ENCODE measurements at regions not wholly inside any gene's neighbourhood (a gene's known extent, or its start where the extent isn't known, plus 50 kb on each side); places are given as distances from the start of the nearest gene placed in this dataset.
"Not testable (repeated sequence)": the region's sequence is repeated elsewhere in the genome, so short reads cannot be mapped to it uniquely, and the experiment has no call there.

DNA sequence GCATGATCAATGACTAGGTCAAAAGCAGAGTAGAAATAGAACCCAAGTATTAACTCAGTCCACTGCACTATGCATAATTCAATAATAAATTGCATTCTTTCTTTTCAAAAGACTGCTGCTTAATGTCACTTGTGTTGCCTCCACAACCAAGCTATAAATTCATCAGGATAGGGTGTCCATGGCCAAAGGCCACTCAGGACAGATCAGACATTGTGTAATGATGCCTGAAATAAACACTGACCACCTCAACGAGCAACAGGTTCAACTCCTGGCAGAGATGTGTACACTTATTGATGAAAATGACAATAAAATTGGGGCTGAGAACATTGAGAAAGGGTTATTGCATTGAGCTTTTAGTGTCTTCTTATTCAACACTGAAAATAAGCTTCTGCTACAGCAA, 194.5 kb upstream of the SPOPL start:
- CTCF ChIA-PET, result interaction anchor here (0.7 kb wide), 1 partner anchor 355 kb away, joined by 3 read pairs; no protein-coding TSS in a partner anchor
- Histone ChIP-seq H4K20me1 (ENCODE audit: insufficient read depth) (no peaks in the 10 kb centered on the region), H3F3A (ENCODE audit: insufficient read depth, low read depth) (no peaks in the 10 kb centered on the region), H2AFZ (no peak overlapping the region), H3K4me2 (no peak overlapping the region), H3K27ac (no peak overlapping the region), H3K36me3 (ENCODE audit: low read depth) (no peaks in the 10 kb centered on the region), H3K4me3 (no peak overlapping the region), H3K79me2 (ENCODE audit: low read depth) (no peaks in the 10 kb centered on the region), H3K27me3 (ENCODE audit: insufficient read depth, low read depth) (no peaks in the 10 kb centered on the region), H3K9me2 (ENCODE audit: insufficient read depth) (no peaks in the 10 kb centered on the region; the same call in 1 of the 2 replicates), H3K4me1 (replicated peaks; ENCODE audit: insufficient read depth) (no peaks in the 10 kb centered on the region), H3K9me3 (ENCODE audit: insufficient read depth, low read depth) (no peaks in the 10 kb centered on the region)
- TF ChIP-seq EZH2 (IDR thresholded peaks at IDR 0.05; ENCODE audit: low read depth), result no peak
- TF ChIP-seq, protein P1, sequence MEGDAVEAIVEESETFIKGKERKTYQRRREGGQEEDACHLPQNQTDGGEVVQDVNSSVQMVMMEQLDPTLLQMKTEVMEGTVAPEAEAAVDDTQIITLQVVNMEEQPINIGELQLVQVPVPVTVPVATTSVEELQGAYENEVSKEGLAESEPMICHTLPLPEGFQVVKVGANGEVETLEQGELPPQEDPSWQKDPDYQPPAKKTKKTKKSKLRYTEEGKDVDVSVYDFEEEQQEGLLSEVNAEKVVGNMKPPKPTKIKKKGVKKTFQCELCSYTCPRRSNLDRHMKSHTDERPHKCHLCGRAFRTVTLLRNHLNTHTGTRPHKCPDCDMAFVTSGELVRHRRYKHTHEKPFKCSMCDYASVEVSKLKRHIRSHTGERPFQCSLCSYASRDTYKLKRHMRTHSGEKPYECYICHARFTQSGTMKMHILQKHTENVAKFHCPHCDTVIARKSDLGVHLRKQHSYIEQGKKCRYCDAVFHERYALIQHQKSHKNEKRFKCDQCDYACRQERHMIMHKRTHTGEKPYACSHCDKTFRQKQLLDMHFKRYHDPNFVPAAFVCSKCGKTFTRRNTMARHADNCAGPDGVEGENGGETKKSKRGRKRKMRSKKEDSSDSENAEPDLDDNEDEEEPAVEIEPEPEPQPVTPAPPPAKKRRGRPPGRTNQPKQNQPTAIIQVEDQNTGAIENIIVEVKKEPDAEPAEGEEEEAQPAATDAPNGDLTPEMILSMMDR (conservative IDR thresholded peaks at IDR 0.05), result no peak
- POLR2A ChIA-PET (ENCODE audit: unreplicated experiment), result no interaction called here
- no peak for DNase-seq
- intact Hi-C loops (cut with micrococcal nuclease; ENCODE audit: unreplicated experiment), result no loop called here
- BruUV-seq (replicated peaks), result no TSS peak

DNA sequence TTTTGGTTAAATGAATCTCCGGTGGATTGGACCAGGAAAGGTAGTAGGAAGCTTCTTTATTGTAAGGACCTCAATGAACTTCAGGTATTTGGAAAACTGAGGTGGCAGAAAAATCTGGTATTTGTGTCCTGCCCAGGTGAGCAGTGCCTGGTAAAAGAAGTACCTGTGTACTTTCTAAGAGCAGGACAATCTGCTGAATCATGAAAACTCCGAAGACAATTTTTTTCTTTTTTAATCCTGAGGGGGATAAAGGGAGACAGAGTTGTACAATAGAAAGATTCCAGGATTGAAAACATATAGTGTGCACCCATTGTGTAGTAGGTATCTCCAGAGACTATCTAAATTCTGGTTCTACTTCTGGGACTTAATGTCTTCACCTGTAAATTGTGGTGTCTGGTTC, 191.8 kb upstream of the SPOPL start:
- H3F3A ChIP-seq (ENCODE audit: insufficient read depth, low read depth), result no peaks in the 10 kb centered on the region
- no peaks in the 10 kb centered on the region for H3K36me3 ChIP-seq (ENCODE audit: low read depth)
- H2AFZ ChIP-seq, result no peak overlapping the region
- POLR2A ChIA-PET (ENCODE audit: unreplicated experiment), result interaction anchor here (0.6 kb wide), 1 partner anchor 236 kb away, joined by 8 read pairs; no protein-coding TSS in a partner anchor
- H3K27me3 ChIP-seq (ENCODE audit: insufficient read depth, low read depth), result no peaks in the 10 kb centered on the region
- DNase-seq, result no peak
- no peaks in the 10 kb centered on the region for H4K20me1 ChIP-seq (ENCODE audit: insufficient read depth)
- no peak for TF ChIP-seq EZH2 (IDR thresholded peaks at IDR 0.05; ENCODE audit: low read depth)
- TF ChIP-seq, protein P1 (conservative IDR thresholded peaks at IDR 0.05), result no peak
- H3K9me2 ChIP-seq (ENCODE audit: insufficient read depth), result no peaks in the 10 kb centered on the region; the same call in 1 of the 2 replicates
- H3K4me2 ChIP-seq, result no peak overlapping the region
- no peaks in the 10 kb centered on the region for H3K4me1 ChIP-seq (replicated peaks; ENCODE audit: insufficient read depth)
- intact Hi-C loops (cut with micrococcal nuclease; ENCODE audit: unreplicated experiment), result no loop called here
- H3K9me3 ChIP-seq (ENCODE audit: insufficient read depth, low read depth), result no peaks in the 10 kb centered on the region
- no peaks in the 10 kb centered on the region for H3K79me2 ChIP-seq (ENCODE audit: low read depth)
- no peak overlapping the region for H3K4me3 ChIP-seq
- H3K27ac ChIP-seq, result no peak overlapping the region
- CTCF ChIA-PET, result no interaction called here
- no TSS peak for BruUV-seq (replicated peaks)

DNA sequence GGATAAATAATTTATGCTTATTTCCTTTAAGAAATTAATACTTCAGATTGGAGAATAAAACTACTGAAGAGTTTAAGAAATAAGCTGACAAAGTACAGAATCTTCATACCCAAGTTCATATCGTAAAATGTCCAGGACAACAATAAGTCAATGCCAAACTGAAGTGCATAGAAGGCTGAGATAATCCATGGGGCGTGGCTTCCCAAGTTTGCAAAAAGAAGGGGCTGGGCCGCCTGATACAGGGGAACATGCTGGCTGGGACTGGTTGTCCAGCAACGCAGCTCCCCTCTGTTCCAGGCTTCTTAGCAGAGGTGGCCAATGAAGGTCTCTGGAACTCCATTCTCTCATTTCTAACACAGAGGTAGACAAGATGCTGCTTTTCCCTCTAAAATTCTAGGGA, 189.5 kb upstream of the SPOPL start:
- TF ChIP-seq EZH2 (IDR thresholded peaks at IDR 0.05; ENCODE audit: low read depth), result no peak
- TF ChIP-seq, protein P1 (conservative IDR thresholded peaks at IDR 0.05), result no peak
- ChIA-PET CTCF (no interaction called here), POLR2A (ENCODE audit: unreplicated experiment) (no interaction called here)
- no TSS peak for BruUV-seq (replicated peaks)
- H4K20me1 ChIP-seq (ENCODE audit: insufficient read depth), result no peaks in the 10 kb centered on the region
- H3K9me2 ChIP-seq (ENCODE audit: insufficient read depth), result no peaks in the 10 kb centered on the region; the same call in 1 of the 2 replicates
- H3K9me3 ChIP-seq (ENCODE audit: insufficient read depth, low read depth), result no peaks in the 10 kb centered on the region
- no peaks in the 10 kb centered on the region for H3F3A ChIP-seq (ENCODE audit: insufficient read depth, low read depth)
- H2AFZ ChIP-seq, result no peak overlapping the region
- no peak overlapping the region for H3K4me2 ChIP-seq
- no peak for DNase-seq
- no peaks in the 10 kb centered on the region for H3K36me3 ChIP-seq (ENCODE audit: low read depth)
- no peaks in the 10 kb centered on the region for H3K4me1 ChIP-seq (replicated peaks; ENCODE audit: insufficient read depth)
- intact Hi-C loops (cut with micrococcal nuclease; ENCODE audit: unreplicated experiment), result no loop called here
- H3K79me2 ChIP-seq (ENCODE audit: low read depth), result no peaks in the 10 kb centered on the region
- H3K27ac ChIP-seq, result no peak overlapping the region
- no peak overlapping the region for H3K4me3 ChIP-seq
- H3K27me3 ChIP-seq (ENCODE audit: insufficient read depth, low read depth), result no peaks in the 10 kb centered on the region

DNA sequence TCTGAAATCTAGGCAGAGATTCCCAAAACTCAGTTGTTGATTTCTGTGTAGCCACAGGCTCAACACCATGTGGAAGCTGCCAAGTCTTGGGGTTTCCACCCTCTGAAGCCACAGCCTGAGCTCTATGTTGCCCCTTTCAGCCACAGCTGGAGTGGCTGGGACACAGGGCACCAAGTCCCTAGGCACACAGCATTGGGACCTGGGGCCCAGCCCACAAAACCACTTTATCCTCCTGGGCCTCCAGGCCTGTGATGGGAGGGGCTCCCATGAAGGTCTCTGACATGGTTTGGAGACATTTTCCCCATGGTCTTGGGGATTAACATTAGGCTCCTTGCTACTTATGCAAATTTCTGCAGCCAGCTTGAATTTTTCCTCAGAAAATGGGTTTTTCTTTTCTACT, 186.0 kb upstream of the SPOPL start:
- POLR2A ChIA-PET (ENCODE audit: unreplicated experiment); H3K4me3 ChIP-seq; H3K27ac ChIP-seq: not testable (repeated sequence)

More for the DNA sequence above, 186.0 kb upstream of the SPOPL start:
- H3K9me2 ChIP-seq (ENCODE audit: insufficient read depth); H2AFZ ChIP-seq; H4K20me1 ChIP-seq (ENCODE audit: insufficient read depth); intact Hi-C loops (cut with micrococcal nuclease; ENCODE audit: unreplicated experiment); H3K4me2 ChIP-seq; H3K36me3 ChIP-seq (ENCODE audit: low read depth); H3K27me3 ChIP-seq (ENCODE audit: insufficient read depth, low read depth); H3K4me1 ChIP-seq (replicated peaks; ENCODE audit: insufficient read depth); BruUV-seq (replicated peaks); CTCF ChIA-PET; H3K9me3 ChIP-seq (ENCODE audit: insufficient read depth, low read depth); H3K79me2 ChIP-seq (ENCODE audit: low read depth); DNase-seq; H3F3A ChIP-seq (ENCODE audit: insufficient read depth, low read depth): not testable (repeated sequence)
